IMR-90 (cell line): ENCODE measurements at regions not wholly inside any gene's neighbourhood (a gene's known extent, or its start where the extent isn't known, plus 50 kb on each side); places are given as distances from the start of the nearest gene placed in this dataset.

ENCODE experiments used
- ATAC-seq: fragments of 200-7000 bp; cut with Tn5 transposase; 2 replicates; pipeline ENCODE4 v1.9.1; 2020; ENCODE audit warnings: low read depth, mild to moderate bottlenecking, moderate library complexity
- BruUV-seq: library from RNA; stranded (reverse); fragments of 400-500 nt; replicated peaks from 2 replicates; lab custom pipeline; 2021; lab: Mats Ljungman, UMichigan
- CTCF ChIA-PET: fragments of 300-600 bp; formaldehyde crosslinking; extraction: SDS; loops from one replicate; lab custom pipeline; 2021; ENCODE audit warnings: antibody characterized with exemption; lab: Yijun Ruan, JAX
- POLR2A ChIA-PET: fragments of 300-600 bp; sonication (Branson Sonifier 250); formaldehyde crosslinking; loops from one replicate; lab custom pipeline; 2022; ENCODE audit warnings: antibody characterized with exemption; ENCODE audit not compliant: unreplicated experiment; lab: Charles Lee
- DNase-seq: peaks from one replicate; pipeline ENCODE4 v3.0.0; 2013
- H2AFZ ChIP-seq: replicated peaks from 2 replicates; pipeline ENCODE3; 2013; ENCODE audit warnings: low read length, mild to moderate bottlenecking; ENCODE audit not compliant: poor library complexity
- H2AK5ac ChIP-seq: 2 replicates; pipeline ENCODE4 v1.6.1; 2013; ENCODE audit warnings: low read depth, low read length, inconsistent platforms
- H2AK9ac ChIP-seq: replicated peaks from 2 replicates; pipeline ENCODE3; 2013; ENCODE audit warnings: mild to moderate bottlenecking, low read depth, low read length, moderate library complexity; ENCODE audit not compliant: poor library complexity
- H2BK120ac ChIP-seq: 2 replicates; pipeline ENCODE4 v1.6.1; 2013; ENCODE audit warnings: low read depth, low read length, inconsistent platforms
- H2BK15ac ChIP-seq: 3 replicates; pipeline ENCODE4 v1.6.1; 2013; ENCODE audit warnings: low read depth, low read length, inconsistent platforms
- H2BK20ac ChIP-seq: 2 replicates; pipeline ENCODE4 v1.6.1; 2013; ENCODE audit warnings: low read depth, mild to moderate bottlenecking, inconsistent platforms, low read length, moderate library complexity
- H2BK5ac ChIP-seq: 2 replicates; pipeline ENCODE4 v1.6.1; 2013; ENCODE audit warnings: mild to moderate bottlenecking, low read depth, low read length, inconsistent platforms; ENCODE audit not compliant: poor library complexity, severe bottlenecking
- H3K14ac ChIP-seq: replicated peaks from 2 replicates; pipeline ENCODE4 v1.6.1; 2013; ENCODE audit warnings: low read depth, low read length, inconsistent platforms
- H3K18ac ChIP-seq: 2 replicates; pipeline ENCODE4 v1.6.1; 2013; ENCODE audit warnings: low read depth, low read length, control low read depth
- H3K23ac ChIP-seq: 2 replicates; pipeline ENCODE4 v1.6.1; 2013; ENCODE audit warnings: low read depth, low read length, inconsistent platforms
- H3K27ac ChIP-seq: 2 replicates; pipeline ENCODE4 v1.5.1; 2013; ENCODE audit warnings: mild to moderate bottlenecking, control low read depth, low read length; ENCODE audit not compliant: insufficient read depth
- H3K27me3 ChIP-seq: 2 replicates; pipeline ENCODE4 v1.6.1; 2013; ENCODE audit warnings: low read length; ENCODE audit not compliant: control insufficient read depth, insufficient read depth
- H3K36me3 ChIP-seq: 2 replicates; pipeline ENCODE4 v1.6.1; 2013; ENCODE audit warnings: low read length, mixed read lengths; ENCODE audit not compliant: control insufficient read depth, insufficient read depth
- H3K4ac ChIP-seq: 2 replicates; pipeline ENCODE4 v1.6.1; 2013; ENCODE audit warnings: low read depth, low read length, inconsistent platforms
- H3K4me1 ChIP-seq: 2 replicates; pipeline ENCODE4 v1.6.1; 2013; ENCODE audit warnings: low read length, mixed read lengths; ENCODE audit not compliant: control insufficient read depth, insufficient read depth
- H3K4me2 ChIP-seq: 2 replicates; pipeline ENCODE4 v1.6.1; 2013; ENCODE audit warnings: low read depth, mild to moderate bottlenecking, control low read depth, low read length, moderate library complexity
- H3K4me3 ChIP-seq: 2 replicates; pipeline ENCODE4 v1.5.1; 2013; ENCODE audit warnings: low read depth, mild to moderate bottlenecking, control low read depth, low read length, moderate library complexity; ENCODE audit not compliant: insufficient read depth
- H3K56ac ChIP-seq: 2 replicates; pipeline ENCODE4 v1.6.1; 2013; ENCODE audit warnings: low read length, inconsistent platforms; ENCODE audit not compliant: insufficient read depth; ENCODE audit errors: extremely low read depth
- H3K79me1 ChIP-seq, 2 experiments: 2 replicates each; pipeline ENCODE4 v1.6.1; 2013; ENCODE audit warnings: low read length in 2 of 2, inconsistent platforms in 1 of 2, low read depth in 1 of 2
- H3K9ac ChIP-seq: 2 replicates; pipeline ENCODE4 v1.6.1; 2013; ENCODE audit warnings: low read depth, low read length, control low read depth
- H3K9me1 ChIP-seq: 2 replicates; pipeline ENCODE4 v1.6.1; 2013; ENCODE audit warnings: low read length, inconsistent platforms; ENCODE audit not compliant: insufficient read depth
- H3K9me3 ChIP-seq: 2 replicates; pipeline ENCODE4 v1.6.1; 2013; ENCODE audit warnings: low read length; ENCODE audit not compliant: control insufficient read depth, insufficient read depth
- H4K20me1 ChIP-seq: 2 replicates; pipeline ENCODE4 v1.6.1; 2013; ENCODE audit warnings: low read length, inconsistent platforms; ENCODE audit not compliant: insufficient read depth
- H4K5ac ChIP-seq: 2 replicates; pipeline ENCODE4 v1.6.1; 2013; ENCODE audit warnings: mild to moderate bottlenecking, low read depth, low read length, control low read depth
- H4K8ac ChIP-seq, 2 experiments: 2 replicates each; pipeline ENCODE4 v1.6.1; 2013; ENCODE audit warnings: low read depth in 2 of 2, low read length in 2 of 2, control low read depth in 1 of 2, inconsistent platforms in 1 of 2
- H4K91ac ChIP-seq: 2 replicates; pipeline ENCODE4 v1.6.1; 2013; ENCODE audit warnings: low read depth, low read length, inconsistent platforms; ENCODE audit not compliant: insufficient read depth
- BHLHE40 ChIP-seq: fragments of 150-350 bp; IDR thresholded peaks from 2 replicates; pipeline ENCODE4 v1.6.1; 2016; ENCODE audit warnings: mild to moderate bottlenecking, low read depth, low read length
- CEBPB ChIP-seq: IDR thresholded peaks from 2 replicates; pipeline ENCODE4 v1.6.1; 2012; ENCODE audit warnings: low read depth, low read length, improper control_type of control experiment
- CHD1 ChIP-seq: IDR thresholded peaks from 2 replicates; pipeline ENCODE4 v1.6.1; 2012; ENCODE audit warnings: low read depth, low read length, improper control_type of control experiment
- CTCF ChIP-seq: conservative IDR thresholded peaks from 2 replicates; pipeline ENCODE4 v1.5.1; 2012; ENCODE audit warnings: mild to moderate bottlenecking, low read depth, low read length, improper control_type of control experiment
- ELK1 ChIP-seq: fragments of 150-350 bp; IDR thresholded peaks from 2 replicates; pipeline ENCODE4 v1.6.1; 2016; ENCODE audit warnings: low read depth, mild to moderate bottlenecking, low read length, moderate library complexity, borderline replicate concordance
- FOS ChIP-seq: fragments of 150-350 bp; IDR thresholded peaks from 2 replicates; pipeline ENCODE4 v1.6.1; 2016; ENCODE audit warnings: low read depth, low read length
- MAFK ChIP-seq: IDR thresholded peaks from 2 replicates; pipeline ENCODE4 v1.6.1; 2012; ENCODE audit warnings: low read depth, low read length, improper control_type of control experiment
- MAZ ChIP-seq: IDR thresholded peaks from 2 replicates; pipeline ENCODE4 v1.6.1; 2012; ENCODE audit warnings: low read depth, mild to moderate bottlenecking, low read length, improper control_type of control experiment, moderate library complexity, borderline replicate concordance
- MXI1 ChIP-seq: IDR thresholded peaks from 2 replicates; pipeline ENCODE4 v1.6.1; 2012; ENCODE audit warnings: low read depth, mild to moderate bottlenecking, low read length, moderate library complexity, borderline replicate concordance
- NFE2L2 ChIP-seq: fragments of 150-350 bp; IDR thresholded peaks from 2 replicates; pipeline ENCODE4 v1.6.1; 2016; ENCODE audit warnings: low read depth, mild to moderate bottlenecking, low read length
- POLR2A ChIP-seq: IDR thresholded peaks from 2 replicates; pipeline ENCODE4 v1.6.1; 2012; ENCODE audit warnings: mild to moderate bottlenecking, low read depth, low read length
- RAD21 ChIP-seq: IDR thresholded peaks from 2 replicates; pipeline ENCODE4 v1.6.1; 2012; ENCODE audit warnings: low read length, improper control_type of control experiment
- RCOR1 ChIP-seq: IDR thresholded peaks from 2 replicates; pipeline ENCODE4 v1.6.1; 2012; ENCODE audit warnings: mild to moderate bottlenecking, low read length, improper control_type of control experiment; ENCODE audit not compliant: insufficient replicate concordance
- RFX5 ChIP-seq: IDR thresholded peaks from 2 replicates; pipeline ENCODE4 v1.8.0; 2012; ENCODE audit warnings: low read depth, mild to moderate bottlenecking, low read length, moderate library complexity
- SMC3 ChIP-seq: fragments of 150-350 bp; IDR thresholded peaks from 2 replicates; pipeline ENCODE4 v1.6.1; 2016; ENCODE audit warnings: low read depth, mild to moderate bottlenecking, antibody characterized with exemption, low read length, moderate library complexity
- USF2 ChIP-seq: fragments of 150-350 bp; IDR thresholded peaks from 2 replicates; pipeline ENCODE4 v1.6.1; 2017; ENCODE audit warnings: mild to moderate bottlenecking, antibody characterized with exemption, low read length, low read depth
- whole genome bisulfite sequencing, 2 experiments: methylation state at CpG; one replicate each; pipeline versions ENCODE4 v1.1.5 to v1.1.7; 2013; ENCODE audit warnings: missing lambda C conversion rate in 2 of 2; ENCODE audit not compliant: insufficient read length in 1 of 2; ENCODE audit errors: extremely low coverage in 2 of 2; 5-methylcytosine and 5-hydroxymethylcytosine counted together
- dilution Hi-C: fragments of 300-500 bp; cut with HindIII; formaldehyde crosslinking; loops from one replicate; pipeline ENCODE4 v1.14.3; 2018; ENCODE audit warnings: low sequenced_read_pairs; ENCODE audit not compliant: unreplicated experiment
- in situ Hi-C: fragments of 300-500 bp; cut with MboI; formaldehyde crosslinking; loops from 3 replicates; pipeline ENCODE4 v1.14.3; 2019; ENCODE audit warnings: low sequenced_read_pairs, inconsistent platforms, mixed read lengths
- intact Hi-C: fragments of 100-400 bp; cut with micrococcal nuclease; formaldehyde crosslinking; loops from 2 replicates; pipeline ENCODE4 v1.10.0; 2022

- no peaks in the 10 kb centered on the region for H3K27me3 ChIP-seq
- no peak overlapping the region for H3K14ac ChIP-seq
- H2AFZ ChIP-seq, result no peak overlapping the region
- no peaks in the 10 kb centered on the region; the same call in 1 of the 2 replicates for H3K9me1 ChIP-seq
- H3K79me1 ChIP-seq, result no peaks in the 10 kb centered on the region
- H2BK15ac ChIP-seq, result no peak overlapping the region
- H3K23ac ChIP-seq, result no peak overlapping the region
- no peak overlapping the region for H2BK5ac ChIP-seq
- H4K8ac ChIP-seq, result no peak overlapping the region
- no peak for ATAC-seq
- BruUV-seq, result no TSS peak
- dilution Hi-C loops, result no loop called here
- no peak overlapping the region for H3K18ac ChIP-seq
- no peak overlapping the region for H3K56ac ChIP-seq
- H2BK120ac ChIP-seq, result no peak overlapping the region
- in situ Hi-C loops, result no loop called here
- POLR2A ChIA-PET, result no interaction called here
- intact Hi-C loops, result no loop called here
- no peak overlapping the region for H3K9ac ChIP-seq
- TF ChIP-seq POLR2A (no peak), MAZ (no peak), CHD1 (no peak), CEBPB (no peak), SMC3 (no peak), FOS (no peak), CTCF (no peak), MXI1 (no peak), RCOR1 (no peak), MAFK (no peak), USF2 (no peak), ELK1 (no peak), BHLHE40 (no peak), RAD21 (no peak), RFX5 (no peak), NFE2L2 (no peak)
- H3K4me3 ChIP-seq, result no peak overlapping the region
- H3K27ac ChIP-seq, result no peak overlapping the region
- no peak overlapping the region for H2AK5ac ChIP-seq
- H3K4me1 ChIP-seq, result no peaks in the 10 kb centered on the region
- no peaks in the 10 kb centered on the region for H3K9me3 ChIP-seq
- CTCF ChIA-PET, result no interaction called here
- no peak overlapping the region for H4K91ac ChIP-seq
- H4K5ac ChIP-seq, result no peak overlapping the region
- no peak overlapping the region for H2AK9ac ChIP-seq
- H3K4me2 ChIP-seq, result no peak overlapping the region
- no peaks in the 10 kb centered on the region for H4K20me1 ChIP-seq
- no peak for DNase-seq
- H2BK20ac ChIP-seq, result no peak overlapping the region
- no CpG with 5 or more reads among the region's 3 CpGs for WGBS, 2 experiments
- no peaks in the 10 kb centered on the region for H3K36me3 ChIP-seq
- H3K4ac ChIP-seq, result no peak overlapping the region
Measured at GRCh38 chr11:116317212-116317611, 455.6 kb downstream of the BUD13 start.
